HG03457 (cell line): ENCODE measurements at regions not wholly inside any gene's neighbourhood (a gene's known extent, or its start where the extent isn't known, plus 50 kb on each side); places are given as distances from the start of the nearest gene placed in this dataset.
"Not testable (repeated sequence)": the region's sequence is repeated elsewhere in the genome, so short reads cannot be mapped to it uniquely, and the experiment has no call there.

Source experiments
- ATAC-seq: cut with Tn5 transposase; IDR thresholded peaks from one replicate; pipeline ENCODE4 v1.9.1; 2021; ENCODE audit warnings: moderate number of reproducible peaks; ENCODE audit not compliant: unreplicated experiment

DNA sequence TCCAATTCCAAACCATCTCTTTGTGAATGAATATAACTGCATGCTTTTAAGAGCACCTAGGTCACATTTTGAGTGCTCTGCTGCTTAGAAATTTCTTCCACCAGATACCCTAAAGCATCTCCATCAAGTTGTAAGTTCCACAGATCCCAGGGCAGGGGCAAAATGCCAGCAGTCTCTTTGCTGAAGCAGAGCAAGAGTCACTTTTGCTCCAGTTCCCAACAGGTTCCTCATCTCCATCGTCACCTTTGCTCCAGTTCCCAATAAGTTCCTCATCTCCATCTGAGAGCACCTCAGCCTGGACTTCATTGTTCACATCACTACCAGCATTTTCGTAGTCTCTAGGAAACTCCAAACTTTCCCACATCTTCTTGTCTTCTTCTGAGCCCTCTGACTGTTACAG, 116.7 kb upstream of the ALKAL2 start:
- ATAC-seq: no peak

GRCh38 chr2:403682-404081, 115.8 kb upstream of the ALKAL2 start:
- ATAC-seq: no peak

DNA sequence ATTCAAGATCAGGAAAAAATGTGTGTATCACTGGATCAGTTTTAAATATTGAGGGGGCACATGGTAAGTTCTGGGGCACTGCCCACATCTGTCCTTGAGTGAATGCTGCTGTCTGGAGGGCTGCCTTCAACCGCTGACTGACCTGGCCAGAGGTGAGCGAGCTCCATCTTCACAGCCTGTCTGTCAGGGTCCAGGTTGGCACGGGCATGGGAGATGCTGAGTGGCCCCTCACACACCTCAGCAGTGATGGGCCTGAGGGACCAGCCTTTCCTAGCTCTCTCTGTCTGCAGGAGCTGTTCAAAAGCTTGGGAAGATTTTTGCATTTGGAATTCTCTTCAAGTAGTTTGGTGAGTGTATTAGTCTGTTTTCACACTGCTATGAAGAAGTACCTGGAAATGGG, 114.8 kb upstream of the ALKAL2 start:
- ATAC-seq: no peak

GRCh38 chr2:402206-402605, 114.3 kb upstream of the ALKAL2 start:
- no peak for ATAC-seq

GRCh38 chr2:401019-401679, 113.3 kb upstream of the ALKAL2 start:
- ATAC-seq: no peak

GRCh38 chr2:397926-398325, 110.0 kb upstream of the ALKAL2 start:
- ATAC-seq: no peak

- ATAC-seq: no peak
These were observed 109.6 kb upstream of the ALKAL2 start for GRCh38 chr2:397521-397920.

- no peak for ATAC-seq
These were observed 109.0 kb upstream of the ALKAL2 start for GRCh38 chr2:396903-397302.

DNA sequence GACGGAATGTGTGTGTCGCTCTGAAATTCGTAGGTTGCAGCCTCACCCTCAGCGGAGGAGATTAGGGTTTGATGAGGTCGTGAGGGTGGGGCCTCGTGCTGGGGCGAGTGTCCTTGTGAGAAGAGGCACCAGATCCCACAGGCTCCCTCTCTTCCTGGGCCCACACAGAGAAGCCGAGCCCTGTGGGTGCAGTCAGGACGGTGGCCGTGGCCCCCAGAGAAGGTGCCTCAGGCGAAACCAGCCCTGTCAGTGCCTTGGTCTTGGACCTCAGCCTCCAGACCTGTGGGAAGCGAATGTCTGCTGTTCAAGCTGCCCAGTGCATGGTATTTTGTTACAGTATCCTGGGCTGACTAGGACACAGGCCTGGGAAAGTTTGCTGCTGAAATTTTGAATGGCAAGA, 108.0 kb upstream of the ALKAL2 start:
- ATAC-seq: no peak

DNA sequence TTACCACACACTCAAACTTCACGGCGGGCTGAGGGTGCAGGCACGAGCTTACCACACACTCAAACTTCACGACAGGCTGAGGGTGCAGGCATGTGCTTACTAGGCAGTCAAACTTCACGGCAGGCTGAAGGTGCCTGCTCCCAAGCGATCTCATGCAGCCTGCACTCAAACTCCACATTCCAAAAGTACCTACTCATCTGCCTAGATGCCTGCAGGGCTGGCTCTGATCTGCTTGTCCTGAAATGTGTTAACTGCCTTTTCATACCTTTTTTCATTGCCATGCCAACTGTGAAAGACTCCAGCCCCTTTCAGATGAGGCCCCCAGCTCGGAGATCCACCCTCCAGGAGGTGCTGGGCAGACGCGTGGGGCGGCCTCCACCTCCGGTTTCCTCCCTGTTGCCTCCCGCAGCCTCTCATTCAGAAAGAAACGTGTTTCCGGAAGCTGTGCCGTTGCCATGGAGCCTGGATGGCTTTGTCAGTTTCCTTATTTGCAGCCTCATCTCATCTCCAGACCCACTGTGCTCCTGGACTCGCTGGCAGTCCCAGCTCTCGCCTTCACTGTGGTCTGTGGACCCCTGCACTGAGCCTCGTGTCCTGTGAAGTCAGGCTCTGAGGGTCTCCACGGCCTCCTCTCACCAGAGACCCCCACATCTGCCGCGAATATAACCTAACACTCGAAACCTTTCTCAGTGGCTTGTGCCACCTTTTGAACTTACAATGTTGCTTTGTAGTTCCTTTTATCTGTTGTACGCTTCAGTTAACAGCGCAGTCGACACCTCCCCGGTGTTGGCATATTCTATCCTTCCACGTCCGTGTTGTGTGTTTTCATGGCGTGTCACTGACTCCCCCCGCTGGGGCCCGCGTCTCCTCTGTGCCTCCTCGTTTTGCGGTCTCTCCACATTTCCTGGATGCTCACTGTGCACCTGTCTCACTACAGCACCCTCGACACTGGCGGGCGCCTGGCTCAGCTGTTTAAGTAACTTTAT, 106.1 kb upstream of the ALKAL2 start:
- ATAC-seq: no peak

DNA sequence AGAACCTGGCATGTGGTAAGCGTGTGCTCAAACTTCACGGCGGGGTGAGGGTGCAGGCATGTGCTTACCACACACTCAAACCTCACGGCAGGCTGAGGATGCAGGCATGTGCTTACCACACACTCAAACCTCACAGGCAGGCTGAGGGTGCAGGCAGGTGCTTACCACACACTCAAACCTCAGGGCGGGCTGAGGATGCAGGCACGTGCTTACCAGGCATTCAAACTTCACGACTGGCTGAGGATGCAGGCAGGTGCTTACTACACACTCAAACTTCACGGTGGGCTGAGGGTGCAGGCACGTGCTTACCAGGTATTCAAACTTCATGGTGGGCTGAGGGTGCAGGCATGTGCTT, 105.0 kb upstream of the ALKAL2 start:
- no peak for ATAC-seq

DNA sequence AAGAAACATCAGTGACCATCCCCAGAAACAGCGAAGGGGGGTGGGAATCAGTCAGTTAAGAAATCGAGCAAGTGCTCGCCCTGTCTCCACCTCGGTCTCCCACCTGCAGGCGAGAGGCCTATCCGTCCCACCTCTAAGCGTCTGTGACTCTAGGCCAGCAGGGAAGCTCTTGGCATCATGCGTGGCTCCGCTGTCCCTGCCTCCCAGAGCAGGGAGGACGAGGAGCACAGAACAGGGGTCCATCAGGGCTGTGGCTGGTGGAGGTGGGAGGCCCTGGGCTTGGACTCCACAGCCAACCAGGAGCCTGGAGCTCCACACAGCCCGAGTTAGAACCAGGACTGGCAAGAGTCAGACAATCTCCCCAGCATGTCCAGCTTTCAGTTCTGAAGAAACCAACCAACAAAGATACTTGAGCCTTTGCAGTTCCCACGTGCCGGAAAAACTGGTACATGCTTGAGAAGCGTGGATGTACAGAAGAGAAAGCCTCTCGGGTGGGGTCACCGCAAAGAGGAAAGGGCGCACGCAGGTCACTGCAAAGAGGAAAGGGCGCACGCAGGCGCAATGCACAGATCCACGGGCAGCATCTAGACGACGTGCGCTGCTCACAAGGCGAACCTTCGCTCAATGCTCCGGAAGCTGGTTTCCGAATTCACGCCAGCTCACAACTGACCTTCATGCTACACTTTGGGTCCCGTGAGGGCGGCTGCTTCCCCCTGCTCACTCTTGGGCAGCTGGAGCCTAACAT, 104.5 kb upstream of the ALKAL2 start:
- no peak for ATAC-seq

- no peak for ATAC-seq
These were observed 103.8 kb upstream of the ALKAL2 start for GRCh38 chr2:391696-392095.

DNA sequence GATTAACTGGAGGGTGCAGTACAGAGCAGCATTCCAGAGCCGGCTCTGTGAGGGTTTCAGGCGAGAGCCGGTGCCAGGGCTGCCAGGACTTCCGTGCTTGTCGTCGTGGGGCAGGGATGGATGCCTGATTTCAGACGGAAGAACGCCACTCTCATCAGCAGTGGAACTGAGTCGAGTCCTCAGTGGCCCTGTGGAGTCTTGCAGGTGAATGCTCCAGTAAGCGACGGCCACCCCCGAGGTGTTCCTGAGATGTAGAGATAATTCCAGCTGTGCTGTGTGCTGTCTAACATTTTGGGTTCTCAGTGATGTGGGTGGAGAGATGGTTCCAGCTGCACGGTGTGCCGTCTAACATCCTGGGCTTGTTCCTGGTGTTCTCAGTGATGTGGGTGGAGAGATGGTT, 103.1 kb upstream of the ALKAL2 start:
- ATAC-seq: no peak

DNA sequence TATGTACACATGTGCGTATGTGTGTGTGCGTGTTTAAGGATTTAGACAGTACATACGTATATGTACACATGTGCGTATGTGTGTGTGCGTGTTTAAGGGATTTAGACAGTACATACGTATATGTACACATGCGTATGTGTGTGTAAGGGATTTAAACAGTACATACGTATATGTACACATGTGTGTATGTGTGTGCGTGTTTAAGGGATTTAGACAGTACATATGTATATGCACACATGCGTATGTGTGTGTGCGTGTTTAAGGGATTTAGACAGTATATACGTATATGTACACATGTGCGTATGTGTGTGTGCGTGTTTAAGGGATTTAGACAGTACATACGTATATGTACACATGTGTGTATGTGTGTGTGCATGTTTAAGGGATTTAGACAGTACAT, 102.1 kb upstream of the ALKAL2 start:
- ATAC-seq: not testable (repeated sequence)

DNA sequence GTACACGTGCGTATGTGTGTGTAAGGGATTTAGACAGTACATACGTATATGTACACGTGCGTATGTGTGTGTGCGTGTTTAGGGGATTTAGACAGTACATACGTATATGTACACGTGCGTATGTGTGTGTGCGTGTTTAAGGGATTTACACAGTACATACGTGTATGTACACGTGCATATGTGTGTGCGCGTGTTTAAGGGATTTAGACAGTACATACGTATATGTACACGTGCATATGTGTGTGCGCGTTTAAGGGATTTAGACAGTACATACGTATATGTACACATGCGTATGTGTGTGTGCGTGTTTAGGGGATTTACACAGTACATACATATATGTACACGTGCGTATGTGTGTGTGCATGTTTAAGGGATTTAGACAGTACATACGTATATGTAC, 100.9 kb upstream of the ALKAL2 start:
- not testable (repeated sequence) for ATAC-seq

DNA sequence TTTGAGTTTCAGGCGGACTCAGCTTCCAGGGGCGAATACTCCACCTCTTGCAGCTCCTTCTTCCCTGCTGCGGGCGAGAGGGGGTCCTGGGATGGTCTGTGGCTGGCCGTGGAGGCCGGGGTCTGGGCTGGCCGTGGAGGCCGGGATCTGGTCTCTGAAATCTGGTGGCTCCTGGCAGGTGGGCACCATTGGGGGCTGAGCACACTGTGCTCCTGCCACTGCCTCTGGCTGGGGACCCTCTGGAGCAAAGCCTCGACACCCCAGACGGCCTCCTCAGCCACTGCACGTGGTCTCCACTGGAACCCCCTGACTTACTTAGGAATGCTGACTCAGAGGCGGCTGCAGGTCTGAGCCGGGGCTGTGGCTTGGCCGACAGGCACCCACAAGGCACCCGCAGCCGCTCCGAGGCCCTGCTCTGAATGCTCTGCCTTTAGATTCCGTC, 100.1 kb upstream of the ALKAL2 start:
- no peak for ATAC-seq

- ATAC-seq: no peak
These were observed 98.7 kb upstream of the ALKAL2 start for GRCh38 chr2:386406-387103.

DNA sequence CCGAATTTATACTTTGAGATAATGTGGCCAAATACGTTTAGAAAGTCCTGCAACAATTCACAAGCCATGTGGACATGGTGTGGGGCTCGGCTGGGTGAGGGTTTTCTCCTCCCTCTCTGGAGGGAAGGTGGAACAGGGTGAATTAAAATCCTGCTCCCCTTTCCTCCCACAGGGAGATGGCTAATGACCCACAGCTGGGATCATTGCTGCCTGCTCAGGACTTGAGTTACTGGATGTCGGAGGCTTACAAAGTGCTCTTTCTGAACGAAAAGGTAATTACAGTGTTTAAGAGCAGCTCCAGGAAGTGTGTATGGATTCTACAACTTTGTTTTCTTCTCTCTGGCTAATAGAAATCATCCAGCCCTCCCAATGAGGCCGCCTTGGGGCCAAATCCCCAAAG, 97.9 kb upstream of the ALKAL2 start:
- ATAC-seq: no peak

DNA sequence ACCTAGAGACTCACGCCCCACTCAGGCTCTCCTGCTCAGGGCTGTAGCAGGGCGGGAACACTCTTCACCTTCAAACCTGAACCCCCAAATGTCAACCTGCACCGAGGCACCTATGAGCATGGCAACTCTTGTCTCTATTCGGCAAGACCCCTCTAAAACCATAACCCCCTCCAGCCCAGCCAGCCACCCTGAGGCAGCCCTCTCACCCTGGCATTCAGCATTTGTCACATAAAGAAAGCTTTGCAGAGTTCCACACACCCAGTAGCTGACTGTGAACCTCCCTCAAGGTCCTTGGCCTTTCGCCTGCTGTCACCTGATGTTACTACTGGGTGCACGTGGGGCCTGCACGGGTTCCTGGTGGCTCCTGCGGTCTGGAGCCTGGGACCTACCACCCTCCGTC, 97.2 kb upstream of the ALKAL2 start:
- no peak for ATAC-seq

GRCh38 chr2:383888-384287, 96.0 kb upstream of the ALKAL2 start:
- no peak for ATAC-seq
